ENCODE measurements at regions not wholly inside any gene's neighbourhood (a gene's known extent, or its start where the extent isn't known, plus 50 kb on each side); places are given as distances from the start of the nearest gene placed in this dataset.

GRCh38 chr5:110085826-110086225 lies 396.1 kb downstream of the MAN2A1 start:
- DNase-seq = no peak

- DNase-seq = peak; percentile 64
These were observed 397.1 kb downstream of the MAN2A1 start for GRCh38 chr5:110086658-110087388.

GRCh38 chr5:110087829-110088228 lies 398.1 kb downstream of the MAN2A1 start:
- no peak for DNase-seq

- peak; percentile 1 for DNase-seq
These were observed 399.1 kb downstream of the MAN2A1 start for GRCh38 chr5:110088676-110089436.

GRCh38 chr5:110092955-110093785 lies 403.4 kb downstream of the MAN2A1 start:
- no peak for DNase-seq

GRCh38 chr5:110094109-110094508 lies 404.4 kb downstream of the MAN2A1 start:
- DNase-seq = no peak

GRCh38 chr5:110094548-110094947 lies 404.8 kb downstream of the MAN2A1 start:
- no peak for DNase-seq

GRCh38 chr5:110096419-110096818 lies 406.7 kb downstream of the MAN2A1 start:
- DNase-seq = no peak

- no peak for DNase-seq
These were observed 409.8 kb downstream of the MAN2A1 start for GRCh38 chr5:110099572-110099971.

GRCh38 chr5:110103081-110103480 lies 413.4 kb downstream of the MAN2A1 start:
- no peak for DNase-seq

GRCh38 chr5:110104060-110104725 lies 414.5 kb downstream of the MAN2A1 start:
- no peak for DNase-seq

- no peak for DNase-seq
These were observed 415.3 kb downstream of the MAN2A1 start for GRCh38 chr5:110104726-110105669.

- no peak for DNase-seq
These were observed 416.0 kb downstream of the MAN2A1 start for GRCh38 chr5:110105692-110106091.

- DNase-seq = no peak
These were observed 417.0 kb downstream of the MAN2A1 start for GRCh38 chr5:110106750-110107149.

- no peak for DNase-seq
These were observed 418.8 kb downstream of the MAN2A1 start for GRCh38 chr5:110108520-110108919.

- DNase-seq = no peak
These were observed 419.9 kb downstream of the MAN2A1 start for GRCh38 chr5:110109667-110110066.

GRCh38 chr5:110112348-110112747 lies 422.6 kb downstream of the MAN2A1 start:
- no peak for DNase-seq

- DNase-seq = no peak
These were observed 425.8 kb downstream of the MAN2A1 start for GRCh38 chr5:110115503-110115902.

GRCh38 chr5:110116539-110116938 lies 426.8 kb downstream of the MAN2A1 start:
- DNase-seq = no peak

GRCh38 chr5:110134963-110135935 lies 445.5 kb downstream of the MAN2A1 start:
- no peak for DNase-seq

All from activated CD4-positive, alpha-beta T cell treated with anti-CD3 and anti-CD28 coated beads, Interleukin-2, Interleukin-6, amounts not matched to agents 100 ng/mL and 50 ng/mL, durations not matched to agents 16 hours and 8 hours (primary cell).